ENCODE measurements at regions not wholly inside any gene's neighbourhood (a gene's known extent, or its start where the extent isn't known, plus 50 kb on each side); places are given as distances from the start of the nearest gene placed in this dataset.
"Not testable (repeated sequence)": the region's sequence is repeated elsewhere in the genome, so short reads cannot be mapped to it uniquely, and the experiment has no call there.

GRCh38 chr2:16059393-16060016, 119.2 kb downstream of the MYCN start:
- no peak for TF ChIP-seq CTCF (IDR thresholded peaks at IDR 0.05; ENCODE audit: low read depth, low read length)
- DNase-seq (ENCODE audit: extremely low read depth, low read depth), result no peak

- DNase-seq (ENCODE audit: extremely low read depth, low read depth), result no peak
- TF ChIP-seq CTCF (IDR thresholded peaks at IDR 0.05; ENCODE audit: low read depth, low read length), result no peak
Observed at GRCh38 chr2:16058747-16059358, 118.5 kb downstream of the MYCN start.

- no peak for DNase-seq (ENCODE audit: extremely low read depth, low read depth)
- no peak for TF ChIP-seq CTCF (IDR thresholded peaks at IDR 0.05; ENCODE audit: low read depth, low read length)
Observed at GRCh38 chr2:16058256-16058655, 117.9 kb downstream of the MYCN start.

- TF ChIP-seq CTCF (IDR thresholded peaks at IDR 0.05; ENCODE audit: low read depth, low read length), result no peak
- no peak for DNase-seq (ENCODE audit: extremely low read depth, low read depth)
Observed at GRCh38 chr2:16057661-16058060, 117.3 kb downstream of the MYCN start.

GRCh38 chr2:16055848-16056580, 115.7 kb downstream of the MYCN start:
- no peak for DNase-seq (ENCODE audit: extremely low read depth, low read depth)
- no peak for TF ChIP-seq CTCF (IDR thresholded peaks at IDR 0.05; ENCODE audit: low read depth, low read length)

GRCh38 chr2:16053437-16054257, 113.3 kb downstream of the MYCN start:
- no peak for DNase-seq (ENCODE audit: extremely low read depth, low read depth)
- no peak for TF ChIP-seq CTCF (IDR thresholded peaks at IDR 0.05; ENCODE audit: low read depth, low read length)

GRCh38 chr2:16052571-16053052, 112.3 kb downstream of the MYCN start:
- DNase-seq (ENCODE audit: extremely low read depth, low read depth), result not testable (repeated sequence)
